Activated CD4-positive, alpha-beta T cell treated with anti-CD3 and anti-CD28 coated beads, Interleukin-2, amount 10 ng/mL, durations not matched to agents 24 days and 14 days (primary cell): ENCODE measurements at regions not wholly inside any gene's neighbourhood (a gene's known extent, or its start where the extent isn't known, plus 50 kb on each side); places are given as distances from the start of the nearest gene placed in this dataset.

Experiments
- DNase-seq: peaks from one replicate; pipeline ENCODE4 v3.0.0; 2022
- H3K27ac Mint-ChIP-seq: one replicate; pipeline ENCODE4 v1.8.0; 2022; ENCODE audit warnings: mild to moderate bottlenecking, mixed read lengths
- H3K27me3 Mint-ChIP-seq: one replicate; pipeline ENCODE4 v1.8.0; 2022; ENCODE audit warnings: mixed read lengths
- H3K36me3 Mint-ChIP-seq: one replicate; pipeline ENCODE4 v1.8.0; 2022; ENCODE audit warnings: low read depth, mild to moderate bottlenecking, mixed read lengths
- H3K4me1 Mint-ChIP-seq: one replicate; pipeline ENCODE4 v1.8.0; 2021; ENCODE audit warnings: mixed read lengths
- H3K4me3 Mint-ChIP-seq: one replicate; pipeline ENCODE4 v1.8.0; 2022; ENCODE audit warnings: mild to moderate bottlenecking, moderate library complexity, mixed read lengths
- H3K9me3 Mint-ChIP-seq: one replicate; pipeline ENCODE4 v1.8.0; 2021; ENCODE audit warnings: mixed read lengths
- intact Hi-C: fragments of 100-400 bp; cut with micrococcal nuclease; formaldehyde crosslinking; loops from one replicate; pipeline ENCODE4 v1.15.1; 2023

DNA sequence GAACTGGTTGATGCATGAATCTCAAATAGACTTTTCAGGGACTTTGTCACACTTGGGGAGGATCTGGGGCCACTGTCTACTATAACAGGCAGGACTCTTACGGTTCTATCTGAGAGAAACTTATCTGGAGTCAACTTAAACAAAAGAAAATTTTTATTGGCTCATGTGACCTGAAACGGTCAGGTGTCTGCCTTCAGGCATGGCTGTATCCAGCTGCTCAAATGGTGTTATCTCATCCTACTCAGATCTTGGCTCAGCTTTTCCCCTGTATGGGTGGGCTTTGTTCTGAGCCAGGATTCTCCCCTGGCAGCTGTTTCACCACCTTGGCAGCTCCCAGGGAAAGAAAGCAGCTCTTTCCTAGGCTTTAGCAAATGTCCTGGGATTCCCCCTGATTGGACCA is 183.2 kb upstream of the MYL2 start:
- no peaks in the 10 kb centered on the region for H3K9me3 Mint-ChIP-seq
- DNase-seq = no peak
- H3K36me3 Mint-ChIP-seq = no peaks in the 10 kb centered on the region
- no peak overlapping the region for H3K4me3 Mint-ChIP-seq
- no peak overlapping the region for H3K27ac Mint-ChIP-seq
- peaks cover 2% of the 10 kb centered on the region for H3K4me1 Mint-ChIP-seq
- intact Hi-C loops = no loop called here
- peaks cover 6% of the 10 kb centered on the region for H3K27me3 Mint-ChIP-seq

DNA sequence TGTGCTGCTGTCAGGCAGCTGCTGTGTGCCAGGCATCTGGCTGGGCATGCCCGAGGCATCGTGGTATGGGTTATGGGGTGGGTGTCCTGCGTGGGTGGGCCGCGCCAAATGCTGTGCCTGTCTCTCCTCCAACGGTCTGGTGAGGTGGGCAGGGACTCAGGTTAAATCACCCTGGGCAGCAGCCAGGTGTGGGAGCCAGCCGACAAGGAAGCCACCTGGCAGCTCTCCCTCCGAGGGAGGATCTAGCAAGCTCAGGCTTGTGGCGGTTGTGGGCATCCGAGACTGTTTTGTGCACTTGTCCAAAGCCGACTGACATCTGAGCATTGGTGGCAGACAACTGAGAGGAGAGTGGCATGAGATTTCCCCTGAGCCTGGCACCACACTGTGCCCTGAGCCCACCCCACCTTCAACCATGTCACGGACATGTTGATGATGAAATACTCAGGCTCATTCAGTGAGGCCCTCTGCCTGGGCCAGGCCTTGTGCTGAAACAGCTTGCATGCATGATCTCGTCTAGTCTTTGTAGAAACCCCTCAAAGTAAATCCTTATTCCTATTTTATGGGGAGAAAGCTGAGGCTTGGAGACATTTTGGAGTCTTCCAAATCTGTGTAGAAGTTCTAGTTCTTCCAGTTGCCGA is 181.8 kb upstream of the MYL2 start:
- peaks cover 2% of the 10 kb centered on the region for H3K4me1 Mint-ChIP-seq
- intact Hi-C loops = no loop called here
- peaks cover 6% of the 10 kb centered on the region for H3K27me3 Mint-ChIP-seq
- no peak overlapping the region for H3K27ac Mint-ChIP-seq
- no peaks in the 10 kb centered on the region for H3K9me3 Mint-ChIP-seq
- H3K36me3 Mint-ChIP-seq = no peaks in the 10 kb centered on the region
- H3K4me3 Mint-ChIP-seq = no peak overlapping the region
- no peak for DNase-seq

- H3K36me3 Mint-ChIP-seq = no peaks in the 10 kb centered on the region
- H3K4me1 Mint-ChIP-seq = peaks cover 2% of the 10 kb centered on the region
- H3K27me3 Mint-ChIP-seq = peaks cover 6% of the 10 kb centered on the region
- no peaks in the 10 kb centered on the region for H3K9me3 Mint-ChIP-seq
- H3K27ac Mint-ChIP-seq = no peak overlapping the region
- H3K4me3 Mint-ChIP-seq = no peak overlapping the region
- intact Hi-C loops = no loop called here
- DNase-seq = no peak
These were observed 180.6 kb upstream of the MYL2 start for GRCh38 chr12:111101003-111101402.

GRCh38 chr12:111100554-111100953 is 180.2 kb upstream of the MYL2 start:
- peaks cover 2% of the 10 kb centered on the region for H3K4me1 Mint-ChIP-seq
- peaks cover 6% of the 10 kb centered on the region for H3K27me3 Mint-ChIP-seq
- H3K9me3 Mint-ChIP-seq = no peaks in the 10 kb centered on the region
- H3K36me3 Mint-ChIP-seq = no peaks in the 10 kb centered on the region
- H3K27ac Mint-ChIP-seq = no peak overlapping the region
- no peak overlapping the region for H3K4me3 Mint-ChIP-seq
- DNase-seq = no peak
- intact Hi-C loops = no loop called here

GRCh38 chr12:111100003-111100402 is 179.6 kb upstream of the MYL2 start:
- DNase-seq = no peak
- H3K4me1 Mint-ChIP-seq = peaks cover 2% of the 10 kb centered on the region
- H3K9me3 Mint-ChIP-seq = no peaks in the 10 kb centered on the region
- intact Hi-C loops = no loop called here
- no peak overlapping the region for H3K27ac Mint-ChIP-seq
- H3K4me3 Mint-ChIP-seq = no peak overlapping the region
- peaks cover 6% of the 10 kb centered on the region for H3K27me3 Mint-ChIP-seq
- no peaks in the 10 kb centered on the region for H3K36me3 Mint-ChIP-seq

DNA sequence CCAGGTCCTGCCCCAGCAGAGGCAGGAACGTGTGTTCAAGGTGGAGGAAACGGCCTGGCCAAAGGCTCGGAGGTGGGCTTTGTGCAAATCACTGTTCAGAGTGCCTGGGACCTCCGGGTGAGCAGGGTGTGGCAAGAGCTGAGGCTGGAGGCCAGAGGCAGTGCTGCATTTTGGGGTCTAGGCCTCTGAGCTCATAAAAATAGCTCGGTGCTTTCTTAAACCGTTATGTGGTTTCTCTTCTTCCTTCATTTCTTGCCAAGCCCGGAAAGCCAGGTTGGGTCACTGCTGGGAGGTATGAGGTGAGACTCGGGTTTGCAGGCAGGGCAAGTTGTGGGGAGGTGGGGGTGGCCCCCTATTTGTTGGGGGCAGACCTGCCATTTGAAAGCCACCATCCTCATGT is 178.8 kb upstream of the MYL2 start:
- no peak overlapping the region for H3K4me3 Mint-ChIP-seq
- H3K27ac Mint-ChIP-seq = no peak overlapping the region
- DNase-seq = no peak
- H3K27me3 Mint-ChIP-seq = peaks cover 9% of the 10 kb centered on the region
- intact Hi-C loops = no loop called here
- H3K4me1 Mint-ChIP-seq = peaks cover 2% of the 10 kb centered on the region
- H3K9me3 Mint-ChIP-seq = no peaks in the 10 kb centered on the region
- no peaks in the 10 kb centered on the region for H3K36me3 Mint-ChIP-seq

DNA sequence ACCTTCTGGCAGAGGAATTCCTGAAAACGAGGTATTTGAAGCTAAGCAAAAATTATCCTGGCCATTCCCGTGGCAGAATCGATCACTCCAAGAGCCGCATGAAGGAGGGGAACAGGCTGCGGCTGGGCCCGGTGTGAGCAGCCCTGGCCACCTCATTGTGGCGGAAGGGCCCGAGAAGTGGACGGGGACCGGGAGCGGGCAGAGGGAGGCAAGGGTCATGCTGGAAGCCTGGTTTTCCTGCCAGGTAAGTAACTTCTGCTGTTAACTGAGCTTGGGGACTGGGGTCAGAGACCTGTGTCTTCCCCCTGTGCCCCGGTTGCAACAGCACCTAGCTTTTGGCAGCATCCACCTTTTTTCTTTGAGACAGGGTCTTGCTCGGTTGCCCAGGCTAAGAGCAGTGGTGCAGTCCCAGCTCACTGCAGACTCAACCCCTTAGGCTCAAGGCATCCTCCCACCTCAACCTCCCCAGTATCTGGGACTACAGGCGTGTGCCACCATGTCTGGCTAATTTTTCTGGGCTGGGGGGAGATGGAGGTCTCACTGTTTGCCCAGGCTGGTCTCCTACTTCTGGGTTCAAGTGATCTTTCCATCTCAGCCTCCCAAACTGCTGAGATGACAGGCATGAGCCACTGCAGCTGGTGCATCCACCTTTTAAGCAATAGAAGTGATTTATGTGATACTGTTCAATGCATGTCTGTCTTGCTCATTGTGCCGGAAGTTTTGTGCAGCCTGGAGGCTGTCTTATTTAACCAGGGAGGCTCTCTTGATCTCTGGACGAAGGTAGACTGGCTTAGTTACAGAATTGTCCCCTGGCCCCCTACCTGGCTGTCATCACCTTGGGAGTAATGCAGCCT is 174.0 kb upstream of the MYL2 start:
- intact Hi-C loops = no loop called here
- H3K27ac Mint-ChIP-seq = no peak overlapping the region
- no peaks in the 10 kb centered on the region for H3K9me3 Mint-ChIP-seq
- peaks cover 14% of the 10 kb centered on the region for H3K27me3 Mint-ChIP-seq
- H3K36me3 Mint-ChIP-seq = no peaks in the 10 kb centered on the region
- no peak overlapping the region for H3K4me3 Mint-ChIP-seq
- no peak for DNase-seq
- H3K4me1 Mint-ChIP-seq = peaks cover 11% of the 10 kb centered on the region

- Mint-ChIP-seq H3K9me3 (no peaks in the 10 kb centered on the region), H3K27ac (no peak overlapping the region), H3K27me3 (peaks cover 14% of the 10 kb centered on the region), H3K4me1 (peaks cover 9% of the 10 kb centered on the region), H3K4me3 (no peak overlapping the region), H3K36me3 (no peaks in the 10 kb centered on the region)
- DNase-seq = peak; percentile 66
- intact Hi-C loops = no loop called here
These were observed 173.2 kb upstream of the MYL2 start for GRCh38 chr12:111093428-111094142.

DNA sequence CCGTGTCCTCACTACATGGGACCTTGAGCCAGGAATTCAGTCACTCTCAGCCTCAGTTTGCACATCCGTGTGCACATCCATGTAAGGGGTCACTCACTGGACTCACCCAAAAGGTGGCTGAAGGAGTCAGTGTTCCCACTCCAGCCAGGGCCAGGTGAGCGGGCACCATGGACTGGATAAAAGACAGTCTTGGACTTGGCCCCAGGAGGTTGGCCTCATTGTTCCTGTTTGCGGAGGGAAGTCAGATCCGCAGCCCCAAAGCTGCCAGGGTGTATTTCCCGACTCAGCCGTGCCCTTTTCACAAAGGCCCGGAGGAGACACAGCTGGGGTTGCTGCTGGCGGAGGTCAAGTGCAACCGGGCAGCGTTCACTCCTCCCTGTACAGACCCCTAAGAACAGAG is 170.7 kb upstream of the MYL2 start:
- H3K4me1 Mint-ChIP-seq = peaks cover 9% of the 10 kb centered on the region
- no peak for DNase-seq
- no peak overlapping the region for H3K27ac Mint-ChIP-seq
- intact Hi-C loops = no loop called here
- no peaks in the 10 kb centered on the region for H3K36me3 Mint-ChIP-seq
- no peaks in the 10 kb centered on the region for H3K9me3 Mint-ChIP-seq
- H3K27me3 Mint-ChIP-seq = peaks cover 14% of the 10 kb centered on the region
- H3K4me3 Mint-ChIP-seq = no peak overlapping the region

GRCh38 chr12:111089616-111090015 is 169.2 kb upstream of the MYL2 start:
- intact Hi-C loops = no loop called here
- H3K9me3 Mint-ChIP-seq = no peaks in the 10 kb centered on the region

DNA sequence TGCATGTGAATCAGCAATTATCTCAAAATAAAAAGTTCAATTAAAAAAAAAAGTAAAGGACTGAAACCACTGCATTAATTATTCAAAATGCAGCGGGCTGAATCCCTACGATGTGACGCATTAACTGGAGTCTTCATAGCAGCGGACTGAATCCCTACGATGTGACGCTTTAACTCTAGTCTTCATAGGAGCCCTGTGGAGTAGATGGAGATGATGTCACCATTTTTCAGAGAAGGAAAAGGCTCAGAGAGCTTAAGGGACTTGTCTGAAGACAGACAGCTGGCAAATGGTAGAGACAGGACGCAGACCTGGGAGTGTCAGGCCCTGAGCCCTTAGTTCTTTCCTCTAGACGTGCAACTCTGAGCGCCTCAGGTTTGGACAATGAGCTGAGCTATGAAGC is 168.0 kb upstream of the MYL2 start:
- Mint-ChIP-seq H3K36me3 (no peaks in the 10 kb centered on the region), H3K27ac (no peak overlapping the region), H3K27me3 (peaks cover 6% of the 10 kb centered on the region), H3K4me3 (no peak overlapping the region), H3K4me1 (peaks cover 4% of the 10 kb centered on the region), H3K9me3 (no peaks in the 10 kb centered on the region)
- no peak for DNase-seq
- intact Hi-C loops = no loop called here

More at GRCh38 chr12:111089616-111090015, 169.2 kb upstream of the MYL2 start:
- no peak overlapping the region for H3K27ac Mint-ChIP-seq
- no peak for DNase-seq
- H3K27me3 Mint-ChIP-seq = peaks cover 14% of the 10 kb centered on the region
- H3K4me1 Mint-ChIP-seq = peaks cover 9% of the 10 kb centered on the region
- H3K4me3 Mint-ChIP-seq = no peak overlapping the region
- H3K36me3 Mint-ChIP-seq = no peaks in the 10 kb centered on the region

DNA sequence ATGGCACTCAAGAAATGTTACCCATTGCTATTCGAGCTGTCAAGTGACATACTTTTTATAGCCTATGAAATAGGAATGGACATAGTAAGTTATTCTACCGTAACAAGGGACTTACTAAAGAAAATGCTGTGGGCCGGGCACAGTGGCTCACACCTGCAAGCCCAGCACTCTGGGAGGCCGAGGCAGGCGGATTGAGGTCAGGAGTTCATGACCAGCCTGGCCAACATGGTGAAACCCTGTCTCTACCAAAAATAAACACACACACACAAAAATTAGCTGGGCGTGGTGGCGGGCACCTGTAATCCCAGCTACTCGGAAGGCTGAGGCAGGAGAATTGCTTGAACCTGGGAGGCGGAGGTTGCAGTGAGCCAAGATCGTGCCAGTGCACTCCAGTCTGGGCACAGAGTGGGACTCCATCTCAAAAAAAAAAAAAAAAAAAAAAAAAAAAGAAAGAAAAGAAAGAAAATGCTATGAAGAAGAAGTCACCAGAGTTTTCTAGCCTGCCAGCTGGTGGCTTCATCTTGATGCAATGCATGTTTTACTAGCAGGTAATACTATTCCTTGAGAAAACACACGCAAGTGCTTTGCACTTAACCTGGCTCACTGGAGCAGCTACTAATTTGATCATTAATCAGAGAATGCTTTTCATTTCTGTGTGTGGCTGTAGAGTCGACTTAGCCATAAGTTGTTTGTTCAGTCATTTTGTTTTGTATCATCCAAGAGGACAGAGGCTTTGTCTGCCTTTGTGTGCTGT is 166.7 kb upstream of the MYL2 start:
- Mint-ChIP-seq H3K27ac (no peak overlapping the region), H3K9me3 (no peaks in the 10 kb centered on the region), H3K4me1 (no peaks in the 10 kb centered on the region), H3K4me3 (no peak overlapping the region), H3K27me3 (peaks cover 5% of the 10 kb centered on the region), H3K36me3 (no peaks in the 10 kb centered on the region)
- intact Hi-C loops = no loop called here
- DNase-seq = no peak

- Mint-ChIP-seq H3K4me1 (no peaks in the 10 kb centered on the region), H3K36me3 (no peaks in the 10 kb centered on the region), H3K4me3 (no peak overlapping the region), H3K27ac (no peak overlapping the region), H3K9me3 (no peaks in the 10 kb centered on the region), H3K27me3 (peaks cover 5% of the 10 kb centered on the region)
- DNase-seq = no peak
- intact Hi-C loops = no loop called here
These were observed 164.7 kb upstream of the MYL2 start for GRCh38 chr12:111085096-111085495.

GRCh38 chr12:111084605-111085004 is 164.2 kb upstream of the MYL2 start:
- no peak overlapping the region for H3K27ac Mint-ChIP-seq
- no peak for DNase-seq
- H3K9me3 Mint-ChIP-seq = no peaks in the 10 kb centered on the region
- no peaks in the 10 kb centered on the region for H3K4me1 Mint-ChIP-seq
- H3K4me3 Mint-ChIP-seq = no peak overlapping the region
- intact Hi-C loops = no loop called here
- peaks cover 5% of the 10 kb centered on the region for H3K27me3 Mint-ChIP-seq
- no peaks in the 10 kb centered on the region for H3K36me3 Mint-ChIP-seq
